Adrenal gland (tissue), 5 donors: ENCODE measurements at regions not wholly inside any gene's neighbourhood (a gene's known extent, or its start where the extent isn't known, plus 50 kb on each side); places are given as distances from the start of the nearest gene placed in this dataset.

Source experiments
- CTCF ChIP-seq, 6 experiments: fragments of 450-650 bp in 4 of 6; fragments of 200-600 bp in 2 of 6; sonication (generic) in 1 of 6; IDR thresholded peaks; 1 replicate in 5 of 6; 2 replicates in 1 of 6; pipeline versions ENCODE4 v1.5.1 to v1.8.0; 2016 to 2021; ENCODE audit warnings: antibody characterized with exemption in 6 of 6, mild to moderate bottlenecking in 2 of 6, moderate library complexity in 1 of 6
- POLR2A ChIP-seq, 2 donors: fragments of 450-650 bp; IDR thresholded peaks; one replicate each; pipeline ENCODE4 v1.6.1; 2017; ENCODE audit warnings: antibody characterized with exemption in 2 of 2, mild to moderate bottlenecking in 2 of 2, moderate library complexity in 1 of 2
- donor health status: DM: no; HTN: no; CAD: no.

- TF ChIP-seq CTCF (IDR thresholded peaks at IDR 0.05) (no peak), POLR2A (IDR thresholded peaks at IDR 0.05) (no peak)
Observed at GRCh38 chr13:61180234-61180633, 235.4 kb downstream of the PCDH20 start.
